Nephron (organoid): ENCODE measurements at regions not wholly inside any gene's neighbourhood (a gene's known extent, or its start where the extent isn't known, plus 50 kb on each side); places are given as distances from the start of the nearest gene placed in this dataset.

Source experiments
- H3K27ac Mint-ChIP-seq, 3 experiments: 2 replicates each; pipeline ENCODE4 v1.8.0; 2020; ENCODE audit warnings: mixed read lengths in 3 of 3, mild to moderate bottlenecking in 2 of 3, moderate library complexity in 1 of 3
- H3K27me3 Mint-ChIP-seq: 2 replicates; pipeline ENCODE4 v1.8.0; 2021; ENCODE audit warnings: low read depth, mild to moderate bottlenecking, moderate library complexity, mixed read lengths
- H3K36me3 Mint-ChIP-seq: 2 replicates; pipeline ENCODE4 v1.8.0; 2020; ENCODE audit warnings: low read depth, mixed read lengths
- H3K4me1 Mint-ChIP-seq: 2 replicates; pipeline ENCODE4 v1.8.0; 2020; ENCODE audit warnings: mixed read lengths
- H3K4me3 Mint-ChIP-seq, 3 experiments: 2 replicates each; pipeline ENCODE4 v1.8.0; 2020; ENCODE audit warnings: mild to moderate bottlenecking in 3 of 3, mixed read lengths in 3 of 3, moderate library complexity in 2 of 3
- H3K9me3 Mint-ChIP-seq: 2 replicates; pipeline ENCODE4 v1.8.0; 2020; ENCODE audit warnings: mixed read lengths
- CTCF ChIP-seq, 3 experiments: fragments of 200-600 bp; sonication (generic); IDR thresholded peaks; one replicate each; pipeline ENCODE4 v1.5.0; 2021; ENCODE audit warnings: antibody characterized with exemption in 3 of 3; ENCODE audit not compliant: unreplicated experiment in 3 of 3

GRCh38 chr2:180195847-180196246 lies 188.8 kb upstream of the CWC22 start:
- Mint-ChIP-seq H3K4me3 (no peak overlapping the region), H3K27me3 (no peaks in the 10 kb centered on the region), H3K36me3 (no peaks in the 10 kb centered on the region), H3K27ac (no peak overlapping the region), H3K4me1 (no peaks in the 10 kb centered on the region), H3K9me3 (peaks cover 2% of the 10 kb centered on the region)
- TF ChIP-seq CTCF (IDR thresholded peaks at IDR 0.05; ENCODE audit: unreplicated experiment in 3 of 3), result no peak

- no peaks in the 10 kb centered on the region for H3K36me3 Mint-ChIP-seq
- TF ChIP-seq CTCF (IDR thresholded peaks at IDR 0.05; ENCODE audit: unreplicated experiment in 3 of 3), result no peak
- peak overlapping the region in 2 of 3 experiments; percentile 64 to 70 for H3K27ac Mint-ChIP-seq
- no peaks in the 10 kb centered on the region for H3K4me1 Mint-ChIP-seq
- H3K9me3 Mint-ChIP-seq, result peaks cover 2% of the 10 kb centered on the region
- H3K4me3 Mint-ChIP-seq, result peak overlapping the region in 1 of 3 experiments; percentile 19
- no peaks in the 10 kb centered on the region for H3K27me3 Mint-ChIP-seq
Observed at GRCh38 chr2:180191432-180192124, 184.5 kb upstream of the CWC22 start.

DNA sequence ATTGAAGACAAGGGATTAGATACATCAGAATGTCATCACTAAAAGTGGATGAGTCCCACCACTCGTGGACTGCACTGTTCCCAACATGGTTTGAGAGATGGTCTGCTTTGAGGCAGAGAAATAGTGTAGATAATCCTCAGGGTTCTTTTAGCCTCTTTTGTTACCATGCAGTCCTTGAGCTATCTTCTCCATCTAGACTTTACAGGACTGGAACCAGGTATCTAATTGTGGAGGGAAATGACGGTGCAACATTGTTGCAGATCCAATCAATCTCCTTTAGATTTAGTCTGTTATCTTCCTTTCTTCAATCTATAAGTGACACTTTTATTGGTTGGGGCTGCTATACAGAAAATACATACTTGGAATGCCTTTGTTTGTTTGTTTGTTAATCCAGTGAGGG lies 183.8 kb upstream of the CWC22 start:
- Mint-ChIP-seq H3K4me1 (no peaks in the 10 kb centered on the region), H3K27ac (peak overlapping the region in 1 of 3 experiments; percentile 3), H3K36me3 (no peaks in the 10 kb centered on the region), H3K4me3 (no peak overlapping the region), H3K27me3 (no peaks in the 10 kb centered on the region), H3K9me3 (peaks cover 2% of the 10 kb centered on the region)
- TF ChIP-seq CTCF (IDR thresholded peaks at IDR 0.05; ENCODE audit: unreplicated experiment in 3 of 3), result no peak

DNA sequence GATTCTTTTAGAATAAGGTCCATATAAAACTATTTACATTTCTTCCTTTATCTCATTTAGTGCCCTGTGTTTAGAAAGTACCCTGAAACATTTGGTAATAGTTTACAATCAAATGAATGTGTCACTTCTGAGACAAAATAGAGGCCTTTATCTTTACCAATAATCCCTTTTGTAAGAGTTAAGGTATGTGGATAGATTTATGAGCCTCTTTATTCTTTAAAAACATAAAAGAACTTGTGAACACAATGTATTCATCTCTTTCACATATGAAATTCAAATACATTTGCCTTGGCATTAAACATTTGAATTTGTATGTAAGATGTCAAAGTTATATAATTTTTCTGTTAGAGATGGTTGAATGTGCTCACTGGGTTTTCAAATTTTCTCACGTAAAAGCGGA lies 180.5 kb upstream of the CWC22 start:
- no peaks in the 10 kb centered on the region for H3K36me3 Mint-ChIP-seq
- no peak for TF ChIP-seq CTCF (IDR thresholded peaks at IDR 0.05; ENCODE audit: unreplicated experiment in 3 of 3)
- H3K27me3 Mint-ChIP-seq, result no peaks in the 10 kb centered on the region
- H3K27ac Mint-ChIP-seq, result no peak overlapping the region
- H3K4me1 Mint-ChIP-seq, result no peaks in the 10 kb centered on the region
- no peak overlapping the region for H3K4me3 Mint-ChIP-seq
- H3K9me3 Mint-ChIP-seq, result peaks cover 2% of the 10 kb centered on the region

DNA sequence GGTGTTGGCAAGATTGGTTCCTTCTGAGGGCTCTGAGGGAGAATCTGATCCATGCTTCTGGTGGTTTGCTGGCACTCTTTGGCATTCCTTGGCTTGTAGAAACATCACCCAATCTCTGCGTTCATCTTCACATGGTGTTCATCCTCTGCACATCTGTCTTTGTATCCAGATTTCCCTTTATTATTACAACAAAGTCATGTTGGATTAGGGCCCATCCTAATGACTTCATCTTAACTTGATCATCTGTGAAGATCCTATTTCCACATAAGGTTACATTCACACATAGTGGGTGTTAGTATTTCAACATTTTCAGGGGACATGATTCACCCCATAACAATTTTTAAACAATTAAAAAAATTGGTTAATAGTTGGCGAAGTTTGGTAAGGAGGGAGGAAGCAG lies 177.4 kb upstream of the CWC22 start:
- TF ChIP-seq CTCF (IDR thresholded peaks at IDR 0.05; ENCODE audit: unreplicated experiment in 3 of 3), result no peak
- Mint-ChIP-seq H3K27me3 (no peaks in the 10 kb centered on the region), H3K4me3 (no peak overlapping the region)

GRCh38 chr2:180180511-180180910 lies 173.4 kb upstream of the CWC22 start:
- Mint-ChIP-seq H3K27me3 (no peaks in the 10 kb centered on the region), H3K36me3 (no peaks in the 10 kb centered on the region), H3K4me1 (no peaks in the 10 kb centered on the region), H3K9me3 (no peaks in the 10 kb centered on the region), H3K27ac (no peak overlapping the region), H3K4me3 (no peak overlapping the region)
- no peak for TF ChIP-seq CTCF (IDR thresholded peaks at IDR 0.05; ENCODE audit: unreplicated experiment in 3 of 3)

More for the DNA sequence above, 177.4 kb upstream of the CWC22 start:
- no peaks in the 10 kb centered on the region for H3K36me3 Mint-ChIP-seq
- no peaks in the 10 kb centered on the region for H3K4me1 Mint-ChIP-seq
- no peak overlapping the region for H3K27ac Mint-ChIP-seq
- H3K9me3 Mint-ChIP-seq, result no peaks in the 10 kb centered on the region
